HCT116 (cell line): ENCODE measurements at regions not wholly inside any gene's neighbourhood (a gene's known extent, or its start where the extent isn't known, plus 50 kb on each side); places are given as distances from the start of the nearest gene placed in this dataset.

Source experiments
- ATAC-seq: fragments of 200-7000 bp; cut with Tn5 transposase; 2 replicates; pipeline ENCODE4 v1.9.1; 2020; ENCODE audit warnings: mild to moderate bottlenecking, moderate library complexity
- BruUV-seq: library from RNA; stranded (reverse); fragments of 400-500 nt; replicated peaks from 2 replicates; lab custom pipeline; 2021; lab: Mats Ljungman, UMichigan
- CTCF ChIA-PET: fragments of 300-600 bp; sonication (Branson Sonifier 250); formaldehyde crosslinking; loops from one replicate; lab custom pipeline; 2021; ENCODE audit warnings: antibody characterized with exemption; lab: Charles Lee
- POLR2A ChIA-PET: fragments of 300-600, 350-600 bp; sonication (Branson Sonifier 250); formaldehyde crosslinking; loops from one replicate; lab custom pipeline; 2021; ENCODE audit warnings: antibody characterized with exemption; lab: Charles Lee
- RAD21 ChIA-PET, 2 experiments: fragments of 300-600 bp; sonication (Branson Sonifier 250); formaldehyde crosslinking; loops; one replicate each; lab custom pipeline; 2023; ENCODE audit warnings: low total read pairs in 2 of 2; ENCODE audit not compliant: uncharacterized antibody in 2 of 2, unreplicated experiment in 2 of 2, low non-redundant PET in 1 of 2; lab: Charles Lee
- DNase-seq: peaks from one replicate; pipeline ENCODE4 v3.0.0-alpha.2; 2010; ENCODE audit warnings: low read depth, low spot score
- H2AFZ ChIP-seq: fragments of 200-600 bp; shearing (Covaris generic), sonication (generic); 2 replicates; pipeline ENCODE4 v1.6.1; 2017; ENCODE audit warnings: low read depth, mixed run types, mixed read lengths, antibody characterized with exemption, low read length; ENCODE audit not compliant: poor library complexity, severe bottlenecking
- H3K27ac ChIP-seq: 2 replicates; pipeline ENCODE4 v1.5.1; 2012; ENCODE audit warnings: low read depth, low read length
- H3K27me3 ChIP-seq: fragments of 200-600 bp; sonication (generic); 2 replicates; pipeline ENCODE4 v1.6.1; 2016; ENCODE audit warnings: mixed run types, low read length, mixed read lengths; ENCODE audit not compliant: insufficient read depth
- H3K36me3 ChIP-seq, 2 experiments: fragments of 200-500 bp in 1 of 2; fragments of 200-600 bp in 1 of 2; sonication (Bioruptor generic) in 1 of 2; sonication (generic) in 1 of 2; 2 replicates each; pipeline versions ENCODE4 v1.5.1 to v1.6.1; 2014 to 2016; ENCODE audit warnings: low read length in 2 of 2, inconsistent platforms in 1 of 2, mixed read lengths in 1 of 2, mixed run types in 1 of 2; ENCODE audit not compliant: insufficient read depth in 2 of 2, control insufficient read depth in 1 of 2
- H3K4me1 ChIP-seq, 2 experiments: fragments of 200-600 bp in 1 of 2; sonication (generic) in 1 of 2; 2 replicates each; pipeline versions ENCODE4 v1.5.1 to v1.6.1; 2012 to 2017; ENCODE audit warnings: low read length in 2 of 2, inconsistent platforms in 1 of 2, mild to moderate bottlenecking in 1 of 2, mixed read lengths in 1 of 2, mixed run types in 1 of 2, moderate library complexity in 1 of 2; ENCODE audit not compliant: insufficient read depth in 2 of 2, control insufficient read depth in 1 of 2
- H3K4me2 ChIP-seq: fragments of 200-600 bp; sonication (generic); 2 replicates; pipeline ENCODE4 v1.6.1; 2017; ENCODE audit warnings: mixed run types, low read length, mixed read lengths
- H3K4me3 ChIP-seq, 2 experiments: fragments of 200-600 bp in 1 of 2; sonication (generic) in 1 of 2; replicated peaks in 1 of 2; 2 replicates each; pipeline ENCODE4 v1.5.1; 2011 to 2016; ENCODE audit warnings: low read length in 2 of 2, control low read depth in 1 of 2, low read depth in 1 of 2, mild to moderate bottlenecking in 1 of 2, mixed read lengths in 1 of 2, mixed run types in 1 of 2
- H3K79me2 ChIP-seq: fragments of 200-600 bp; sonication (generic); 2 replicates; pipeline ENCODE4 v1.6.1; 2017; ENCODE audit warnings: mild to moderate bottlenecking, mixed run types, low read length, moderate library complexity, mixed read lengths; ENCODE audit not compliant: insufficient read depth
- H3K9ac ChIP-seq: fragments of 200-600 bp; sonication (generic); 2 replicates; pipeline ENCODE4 v1.6.1; 2016; ENCODE audit warnings: low read length, mixed read lengths
- H3K9me2 ChIP-seq: fragments of 200-600 bp; sonication (generic), shearing (Covaris generic); 2 replicates; pipeline ENCODE4 v1.6.1; 2017; ENCODE audit warnings: mixed run types, mild to moderate bottlenecking, moderate library complexity; ENCODE audit not compliant: insufficient read depth
- H3K9me3 ChIP-seq, 2 experiments: fragments of 200-500 bp in 1 of 2; fragments of 200-600 bp in 1 of 2; sonication (Bioruptor generic) in 1 of 2; sonication (generic) in 1 of 2; 2 replicates each; pipeline ENCODE4 v1.6.1; 2014 to 2017; ENCODE audit warnings: low read length in 2 of 2, mixed read lengths in 2 of 2, inconsistent platforms in 1 of 2, low read depth in 1 of 2, mild to moderate bottlenecking in 1 of 2, mixed run types in 1 of 2, moderate library complexity in 1 of 2; ENCODE audit not compliant: control insufficient read depth in 1 of 2, insufficient read depth in 1 of 2
- H4K20me1 ChIP-seq: fragments of 200-600 bp; sonication (generic), shearing (Covaris generic); 2 replicates; pipeline ENCODE4 v1.6.1; 2017; ENCODE audit warnings: mixed run types, mild to moderate bottlenecking, moderate library complexity; ENCODE audit not compliant: insufficient read depth
- CBX3 ChIP-seq: IDR thresholded peaks from 2 replicates; pipeline ENCODE4 v1.6.1; 2012; ENCODE audit warnings: low read depth
- CEBPB ChIP-seq: IDR thresholded peaks from 2 replicates; pipeline ENCODE4 v1.6.1; 2012; ENCODE audit warnings: low read depth
- EGR1 ChIP-seq: IDR thresholded peaks from 2 replicates; pipeline ENCODE4 v1.6.1; 2012; ENCODE audit warnings: low read depth
- EZH2 ChIP-seq: fragments of 200-600 bp; sonication (generic); IDR thresholded peaks from 2 replicates; pipeline ENCODE4 v1.6.1; 2017; ENCODE audit warnings: antibody characterized with exemption, mixed run types
- FOSL1 ChIP-seq: IDR thresholded peaks from 2 replicates; pipeline ENCODE4 v1.6.1; 2012; ENCODE audit warnings: low read depth
- MAX ChIP-seq: IDR thresholded peaks from 2 replicates; pipeline ENCODE4 v1.6.1; 2012
- POLR2A ChIP-seq: IDR thresholded peaks from 2 replicates; pipeline ENCODE4 v1.7.0; 2011; ENCODE audit warnings: borderline replicate concordance; ENCODE audit not compliant: insufficient read depth, insufficient read length; ENCODE audit errors: extremely low read depth
- POLR2AphosphoS5 ChIP-seq: IDR thresholded peaks from 2 replicates; pipeline ENCODE4 v1.6.1; 2011; ENCODE audit warnings: mild to moderate bottlenecking, low read depth, low read length, moderate library complexity
- SIN3A ChIP-seq: IDR thresholded peaks from 2 replicates; pipeline ENCODE4 v1.6.1; 2012; ENCODE audit warnings: low read depth
- SP1 ChIP-seq: IDR thresholded peaks from 2 replicates; pipeline ENCODE4 v1.6.1; 2012; ENCODE audit warnings: low read depth
- TCF7L2 ChIP-seq: IDR thresholded peaks from 2 replicates; pipeline ENCODE4 v1.7.0; 2011; ENCODE audit warnings: borderline replicate concordance, inconsistent platforms; ENCODE audit not compliant: insufficient read depth, insufficient read length; ENCODE audit errors: extremely low read depth
- ZBTB33 ChIP-seq: IDR thresholded peaks from 2 replicates; pipeline ENCODE4 v1.6.1; 2011; ENCODE audit warnings: mild to moderate bottlenecking, low read length, moderate library complexity; ENCODE audit not compliant: insufficient replicate concordance; ENCODE audit errors: extremely low read depth
- ZFX ChIP-seq: fragments of 450-650 bp; IDR thresholded peaks from 2 replicates; pipeline ENCODE4 v1.6.1; 2017
- ZNF274 ChIP-seq: fragments of 200-500 bp; sonication (Bioruptor generic); IDR thresholded peaks from 2 replicates; pipeline ENCODE4 v1.6.1; 2014; ENCODE audit warnings: mild to moderate bottlenecking, low read depth, low read length, inconsistent platforms
- intact Hi-C: fragments of 100-400 bp; cut with micrococcal nuclease; formaldehyde crosslinking; loops from 2 replicates; pipeline ENCODE4 v1.10.0; 2022

DNA sequence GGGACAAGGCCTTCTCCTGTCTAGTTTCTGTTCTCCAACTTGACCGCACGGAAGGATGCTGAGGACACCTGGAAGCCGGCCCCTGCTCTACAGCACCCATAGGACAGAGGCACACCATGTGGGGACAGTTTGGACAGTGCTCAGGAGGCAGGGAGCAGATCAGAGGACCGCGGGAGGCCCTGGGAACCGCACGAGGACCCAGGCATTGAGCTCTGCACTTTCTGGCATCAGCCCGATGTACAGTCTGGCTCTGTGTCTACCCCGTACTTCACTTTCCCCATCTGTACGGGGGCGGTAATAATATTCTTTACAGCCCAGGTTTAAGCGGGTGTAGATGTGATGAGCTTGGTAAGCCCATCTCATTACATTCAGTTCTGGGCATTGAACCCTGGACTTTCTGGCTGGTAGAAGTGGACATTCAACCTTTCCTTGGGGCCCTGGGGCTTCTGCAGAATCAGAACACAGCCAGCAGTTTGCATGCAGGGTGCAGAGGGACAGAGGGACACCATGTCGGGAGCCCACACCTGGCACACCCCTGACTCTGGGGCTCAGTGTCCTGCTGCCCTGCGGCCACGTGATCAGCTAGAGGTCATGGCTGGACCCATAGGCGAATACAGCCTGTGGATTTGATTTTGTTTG is 258.7 kb downstream of the SEC14L1 start:
- no peak for TF ChIP-seq ZFX
- no peak for TF ChIP-seq ZBTB33
- no peak for TF ChIP-seq SP1
- no peak for TF ChIP-seq MAX
- TF ChIP-seq TCF7L2 = no peak
- no peak for TF ChIP-seq EZH2
- TF ChIP-seq ZNF274 = no peak
- no peak for TF ChIP-seq POLR2A
- TF ChIP-seq SIN3A = no peak
- TF ChIP-seq POLR2AphosphoS5 = no peak
- TF ChIP-seq FOSL1 = no peak
- no peak for TF ChIP-seq CEBPB
- no peak for TF ChIP-seq EGR1
- TF ChIP-seq CBX3 = no peak
- BruUV-seq = no TSS peak
- no peak overlapping the region for H3K9ac ChIP-seq
- intact Hi-C loops = no loop called here
- CTCF ChIA-PET = no interaction called here
- H4K20me1 ChIP-seq = no peaks in the 10 kb centered on the region; the same call in 1 of the 2 replicates
- peaks cover 3 to 4% of the 10 kb centered on the region in 2 experiments; a peak in 2 of 4 replicates for H3K4me1 ChIP-seq
- H3K27me3 ChIP-seq = no peaks in the 10 kb centered on the region
- H3K4me2 ChIP-seq = no peak overlapping the region
- no peaks in the 10 kb centered on the region for H3K9me2 ChIP-seq
- POLR2A ChIA-PET = no interaction called here
- H3K9me3 ChIP-seq = no peaks in the 10 kb centered on the region
- ATAC-seq (no peak), DNase-seq (no peak)
- 0 out of 4 replicates have a peak, but pooled peaks cover 0 to 2% of the 10 kb centered on the region in 2 experiments for H3K36me3 ChIP-seq
- no peak overlapping the region for H3K27ac ChIP-seq
- H3K4me3 ChIP-seq = no peak overlapping the region
- no peak overlapping the region for H2AFZ ChIP-seq
- peaks cover 85% of the 10 kb centered on the region for H3K79me2 ChIP-seq
- RAD21 ChIA-PET = no interaction called here
